NB4 (cell line): ENCODE measurements at regions not wholly inside any gene's neighbourhood (a gene's known extent, or its start where the extent isn't known, plus 50 kb on each side); places are given as distances from the start of the nearest gene placed in this dataset.
"Not testable (repeated sequence)": the region's sequence is repeated elsewhere in the genome, so short reads cannot be mapped to it uniquely, and the experiment has no call there.

Experiments
- DNase-seq: peaks from one replicate; pipeline ENCODE4 v3.0.0; 2010; ENCODE audit warnings: low read depth
- H3K4me3 ChIP-seq: one replicate; pipeline ENCODE4 v1.5.1; 2011; ENCODE audit warnings: mild to moderate bottlenecking, low read depth, low read length, moderate library complexity
- CTCF ChIP-seq: IDR thresholded peaks from one replicate; pipeline ENCODE4 v1.5.1; 2012; ENCODE audit warnings: low read depth, low read length
- MAX ChIP-seq: IDR thresholded peaks from 2 replicates; pipeline ENCODE4 v1.6.1; 2011; ENCODE audit warnings: low read depth, low read length
- MYC ChIP-seq: IDR thresholded peaks from 2 replicates; pipeline ENCODE4 v1.6.1; 2011; ENCODE audit warnings: low read depth, low read length
- POLR2A ChIP-seq: IDR thresholded peaks from 2 replicates; pipeline ENCODE4 v1.6.1; 2011; ENCODE audit warnings: mild to moderate bottlenecking; ENCODE audit not compliant: insufficient read length; ENCODE audit errors: extremely low read depth

GRCh38 chr16:31767267-31767666 lies 106.3 kb upstream of the ZNF267 start:
- TF ChIP-seq MAX (no peak), POLR2A (no peak), MYC (no peak), CTCF (no peak)
- DNase-seq: no peak
- H3K4me3 ChIP-seq: no peak overlapping the region

- DNase-seq: no peak
- no peak for TF ChIP-seq CTCF
- no peak for TF ChIP-seq MAX
- no peak for TF ChIP-seq POLR2A
- TF ChIP-seq MYC: no peak
- H3K4me3 ChIP-seq: no peak overlapping the region
Observed at GRCh38 chr16:31780342-31780741, 93.3 kb upstream of the ZNF267 start.

- TF ChIP-seq MAX: no peak
- no peak for TF ChIP-seq POLR2A
- TF ChIP-seq CTCF: no peak
- TF ChIP-seq MYC: no peak
- H3K4me3 ChIP-seq: no peak overlapping the region
- DNase-seq: no peak
Observed at GRCh38 chr16:31785126-31785525, 88.5 kb upstream of the ZNF267 start.

GRCh38 chr16:31807086-31807485 lies 66.5 kb upstream of the ZNF267 start:
- no peak overlapping the region for H3K4me3 ChIP-seq
- DNase-seq: no peak
- TF ChIP-seq MAX (no peak), CTCF (no peak), POLR2A (no peak), MYC (no peak)

GRCh38 chr16:31810863-31811262 lies 62.7 kb upstream of the ZNF267 start:
- no peak for DNase-seq
- no peak overlapping the region for H3K4me3 ChIP-seq
- TF ChIP-seq CTCF (no peak), POLR2A (no peak), MAX (no peak), MYC (no peak)

- DNase-seq: not testable (repeated sequence)
Observed at GRCh38 chr16:31816141-31816540, 57.5 kb upstream of the ZNF267 start.

More at GRCh38 chr16:31816141-31816540, 57.5 kb upstream of the ZNF267 start:
- not testable (repeated sequence) for H3K4me3 ChIP-seq
